ENCODE measurements at regions not wholly inside any gene's neighbourhood (a gene's known extent, or its start where the extent isn't known, plus 50 kb on each side); places are given as distances from the start of the nearest gene placed in this dataset.

DNA sequence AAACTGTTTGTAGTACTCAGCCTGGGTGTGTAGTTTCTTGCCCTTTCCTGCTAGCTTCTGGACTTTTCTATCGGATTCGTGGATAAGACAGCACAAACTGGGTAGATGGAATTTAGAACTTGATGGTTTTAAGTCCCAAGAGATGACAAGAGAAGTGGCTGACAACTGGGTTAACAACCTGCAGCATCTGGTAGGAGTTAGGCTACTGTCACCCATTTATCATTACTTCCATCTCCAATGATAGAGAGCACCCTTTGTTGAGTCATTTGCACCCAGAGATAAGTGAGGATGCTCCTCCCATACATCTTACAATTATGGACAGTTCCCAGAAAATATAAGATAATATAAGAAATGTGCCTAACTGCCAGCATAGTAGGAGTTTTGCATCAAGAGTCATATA lies 50.2 kb upstream of the FLRT2 start:
- no peak overlapping the region for H3K4me3 ChIP-seq
- H3K27me3 ChIP-seq, result no peaks in the 10 kb centered on the region
- no peak for DNase-seq
- H3K9me3 ChIP-seq, result no peaks in the 10 kb centered on the region
- no peak overlapping the region for H3K9ac ChIP-seq (ENCODE audit: low read depth in 2 of 2, low read length in 2 of 2)
- no peak overlapping the region for H3K27ac ChIP-seq
- TF ChIP-seq, protein P1, sequence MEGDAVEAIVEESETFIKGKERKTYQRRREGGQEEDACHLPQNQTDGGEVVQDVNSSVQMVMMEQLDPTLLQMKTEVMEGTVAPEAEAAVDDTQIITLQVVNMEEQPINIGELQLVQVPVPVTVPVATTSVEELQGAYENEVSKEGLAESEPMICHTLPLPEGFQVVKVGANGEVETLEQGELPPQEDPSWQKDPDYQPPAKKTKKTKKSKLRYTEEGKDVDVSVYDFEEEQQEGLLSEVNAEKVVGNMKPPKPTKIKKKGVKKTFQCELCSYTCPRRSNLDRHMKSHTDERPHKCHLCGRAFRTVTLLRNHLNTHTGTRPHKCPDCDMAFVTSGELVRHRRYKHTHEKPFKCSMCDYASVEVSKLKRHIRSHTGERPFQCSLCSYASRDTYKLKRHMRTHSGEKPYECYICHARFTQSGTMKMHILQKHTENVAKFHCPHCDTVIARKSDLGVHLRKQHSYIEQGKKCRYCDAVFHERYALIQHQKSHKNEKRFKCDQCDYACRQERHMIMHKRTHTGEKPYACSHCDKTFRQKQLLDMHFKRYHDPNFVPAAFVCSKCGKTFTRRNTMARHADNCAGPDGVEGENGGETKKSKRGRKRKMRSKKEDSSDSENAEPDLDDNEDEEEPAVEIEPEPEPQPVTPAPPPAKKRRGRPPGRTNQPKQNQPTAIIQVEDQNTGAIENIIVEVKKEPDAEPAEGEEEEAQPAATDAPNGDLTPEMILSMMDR (IDR thresholded peaks at IDR 0.05), result no peak
- intact Hi-C loops (cut with DNase I), result no loop called here
- no peaks in the 10 kb centered on the region for H3K4me1 ChIP-seq
- H3K36me3 ChIP-seq, result no peaks in the 10 kb centered on the region
